ENCODE measurements at regions not wholly inside any gene's neighbourhood (a gene's known extent, or its start where the extent isn't known, plus 50 kb on each side); places are given as distances from the start of the nearest gene placed in this dataset.
"Not testable (repeated sequence)": the region's sequence is repeated elsewhere in the genome, so short reads cannot be mapped to it uniquely, and the experiment has no call there.

- no peaks in the 10 kb centered on the region for H3K9me3 ChIP-seq (ENCODE audit: control insufficient read depth, insufficient read depth, low read length)
- CTCF ChIA-PET: interaction anchor here (0.7 kb wide), 1 partner anchor 30 kb away, joined by 4 read pairs; no protein-coding TSS in a partner anchor
- H3K27ac ChIP-seq (ENCODE audit: low read depth, low read length): no peak overlapping the region
- H3K4me3 ChIP-seq (ENCODE audit: low read depth, low read length): no peak overlapping the region
- no peak for DNase-seq (ENCODE audit: low read depth, low spot score)
- TF ChIP-seq CTCF (IDR thresholded peaks at IDR 0.05; ENCODE audit: low read depth, low read length): no peak
- POLR2A ChIA-PET: no interaction called here
- H3K27me3 ChIP-seq (ENCODE audit: control insufficient read depth, insufficient read depth, low read length): no peaks in the 10 kb centered on the region
Measured at GRCh38 chr7:42567051-42567450, 330.0 kb upstream of the GLI3 start.

- TF ChIP-seq CTCF (IDR thresholded peaks at IDR 0.05; ENCODE audit: low read depth, low read length): no peak
- DNase-seq (ENCODE audit: low read depth, low spot score): no peak
- CTCF ChIA-PET: no interaction called here
- Histone ChIP-seq H3K9me3 (ENCODE audit: control insufficient read depth, insufficient read depth, low read length) (no peaks in the 10 kb centered on the region), H3K4me3 (ENCODE audit: low read depth, low read length) (no peak overlapping the region), H3K27ac (ENCODE audit: low read depth, low read length) (no peak overlapping the region), H3K27me3 (ENCODE audit: control insufficient read depth, insufficient read depth, low read length) (no peaks in the 10 kb centered on the region)
- POLR2A ChIA-PET: no interaction called here
Measured at GRCh38 chr7:42561797-42562196, 324.8 kb upstream of the GLI3 start.

- H3K27ac ChIP-seq (ENCODE audit: low read depth, low read length): no peak overlapping the region
- H3K4me3 ChIP-seq (ENCODE audit: low read depth, low read length): no peak overlapping the region
- CTCF ChIA-PET: interaction anchor here (0.6 kb wide), 1 partner anchor 148 kb away, joined by 3 read pairs; no protein-coding TSS in a partner anchor
- TF ChIP-seq CTCF (IDR thresholded peaks at IDR 0.05; ENCODE audit: low read depth, low read length): no peak
- POLR2A ChIA-PET: no interaction called here
- no peak for DNase-seq (ENCODE audit: low read depth, low spot score)
- H3K9me3 ChIP-seq (ENCODE audit: control insufficient read depth, insufficient read depth, low read length): no peaks in the 10 kb centered on the region
- H3K27me3 ChIP-seq (ENCODE audit: control insufficient read depth, insufficient read depth, low read length): no peaks in the 10 kb centered on the region
Measured at GRCh38 chr7:42560866-42561265, 323.9 kb upstream of the GLI3 start.

DNA sequence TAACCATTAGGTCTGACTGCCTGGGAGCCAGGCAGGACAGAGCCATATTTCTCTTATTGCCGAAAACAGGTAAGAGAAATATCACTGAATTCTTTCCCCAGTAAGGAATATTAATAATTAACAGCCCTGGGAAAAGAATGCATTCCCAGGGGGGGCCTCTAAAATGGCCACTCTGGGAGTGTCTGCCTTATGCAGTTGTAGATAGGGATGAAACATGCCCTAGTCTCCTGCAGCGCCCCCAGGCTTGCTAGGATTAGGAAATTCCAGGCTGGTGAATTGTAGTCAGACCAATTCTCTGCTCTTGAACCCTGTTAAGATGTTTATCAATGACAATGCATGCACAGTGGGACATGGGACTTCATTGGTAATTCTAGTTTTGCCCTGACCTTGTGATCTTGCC, 317.9 kb upstream of the GLI3 start:
- POLR2A ChIA-PET; DNase-seq (ENCODE audit: low read depth, low spot score); H3K27me3 ChIP-seq (ENCODE audit: control insufficient read depth, insufficient read depth, low read length); H3K27ac ChIP-seq (ENCODE audit: low read depth, low read length); H3K4me3 ChIP-seq (ENCODE audit: low read depth, low read length); CTCF ChIA-PET; H3K9me3 ChIP-seq (ENCODE audit: control insufficient read depth, insufficient read depth, low read length): not testable (repeated sequence)

- Histone ChIP-seq H3K27ac (ENCODE audit: low read depth, low read length) (no peak overlapping the region), H3K9me3 (ENCODE audit: control insufficient read depth, insufficient read depth, low read length) (no peaks in the 10 kb centered on the region), H3K27me3 (ENCODE audit: control insufficient read depth, insufficient read depth, low read length) (no peaks in the 10 kb centered on the region), H3K4me3 (ENCODE audit: low read depth, low read length) (no peak overlapping the region)
- ChIA-PET POLR2A (no interaction called here), CTCF (no interaction called here)
- no peak for TF ChIP-seq CTCF (IDR thresholded peaks at IDR 0.05; ENCODE audit: low read depth, low read length)
- no peak for DNase-seq (ENCODE audit: low read depth, low spot score)
Measured at GRCh38 chr7:42552227-42552626, 315.2 kb upstream of the GLI3 start.
